ENCODE measurements at regions not wholly inside any gene's neighbourhood (a gene's known extent, or its start where the extent isn't known, plus 50 kb on each side); places are given as distances from the start of the nearest gene placed in this dataset.

DNA sequence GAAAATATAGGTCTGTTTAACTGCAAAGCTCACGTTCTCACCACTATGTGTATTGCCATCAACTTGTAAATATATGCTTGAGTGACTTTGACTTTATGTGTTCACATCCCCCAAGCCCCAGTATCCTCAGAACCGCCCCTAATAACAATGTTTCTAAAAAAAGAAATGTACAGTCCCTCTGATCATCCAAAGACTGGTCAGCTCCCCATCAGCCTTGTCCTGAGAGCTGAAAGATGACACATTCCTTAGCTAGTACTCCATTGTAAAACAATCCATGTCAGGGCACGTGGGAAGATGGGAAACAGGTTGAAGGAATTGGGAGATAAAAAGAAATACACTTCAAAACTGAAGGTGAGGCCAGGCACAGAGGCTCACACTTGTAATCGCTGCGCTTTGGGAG lies 279.4 kb upstream of the WWC1 start:
- TF ChIP-seq, protein P1, sequence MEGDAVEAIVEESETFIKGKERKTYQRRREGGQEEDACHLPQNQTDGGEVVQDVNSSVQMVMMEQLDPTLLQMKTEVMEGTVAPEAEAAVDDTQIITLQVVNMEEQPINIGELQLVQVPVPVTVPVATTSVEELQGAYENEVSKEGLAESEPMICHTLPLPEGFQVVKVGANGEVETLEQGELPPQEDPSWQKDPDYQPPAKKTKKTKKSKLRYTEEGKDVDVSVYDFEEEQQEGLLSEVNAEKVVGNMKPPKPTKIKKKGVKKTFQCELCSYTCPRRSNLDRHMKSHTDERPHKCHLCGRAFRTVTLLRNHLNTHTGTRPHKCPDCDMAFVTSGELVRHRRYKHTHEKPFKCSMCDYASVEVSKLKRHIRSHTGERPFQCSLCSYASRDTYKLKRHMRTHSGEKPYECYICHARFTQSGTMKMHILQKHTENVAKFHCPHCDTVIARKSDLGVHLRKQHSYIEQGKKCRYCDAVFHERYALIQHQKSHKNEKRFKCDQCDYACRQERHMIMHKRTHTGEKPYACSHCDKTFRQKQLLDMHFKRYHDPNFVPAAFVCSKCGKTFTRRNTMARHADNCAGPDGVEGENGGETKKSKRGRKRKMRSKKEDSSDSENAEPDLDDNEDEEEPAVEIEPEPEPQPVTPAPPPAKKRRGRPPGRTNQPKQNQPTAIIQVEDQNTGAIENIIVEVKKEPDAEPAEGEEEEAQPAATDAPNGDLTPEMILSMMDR (IDR thresholded peaks at IDR 0.05 in 8 of 11, conservative IDR thresholded peaks at IDR 0.05 in 3 of 11) = no peak
- no peak for TF ChIP-seq POLR2A (IDR thresholded peaks at IDR 0.05)
- no peak for TF ChIP-seq POLR2AphosphoS5 (IDR thresholded peaks at IDR 0.05)
